Smooth muscle cell (in vitro differentiated cells): ENCODE measurements at regions not wholly inside any gene's neighbourhood (a gene's known extent, or its start where the extent isn't known, plus 50 kb on each side); places are given as distances from the start of the nearest gene placed in this dataset.

Experiments used
- DNase-seq: peaks from one replicate; lab custom pipeline; 2025; ENCODE audit not compliant: unreplicated experiment; lab: John Stamatoyannopoulos, UW
- H2AFZ ChIP-seq: fragments of 200-600 bp; sonication (generic); 2 replicates; pipeline ENCODE4 v1.6.0; 2016; ENCODE audit warnings: antibody characterized with exemption, low read depth, mild to moderate bottlenecking
- H3F3A ChIP-seq: fragments of 200-600 bp; sonication (generic); 2 replicates; pipeline ENCODE4 v1.6.0; 2017; ENCODE audit warnings: antibody characterized with exemption, low read depth
- H3K27ac ChIP-seq: fragments of 200-600 bp; sonication (generic); 2 replicates; pipeline ENCODE4 v1.5.1; 2016; ENCODE audit warnings: low read depth, mild to moderate bottlenecking
- H3K27me3 ChIP-seq: fragments of 200-600 bp; sonication (generic); 2 replicates; pipeline ENCODE4 v1.6.1; 2016; ENCODE audit warnings: low read depth, mild to moderate bottlenecking
- H3K36me3 ChIP-seq: fragments of 200-600 bp; sonication (generic); 2 replicates; pipeline ENCODE4 v1.5.1; 2016; ENCODE audit warnings: low read depth
- H3K4me1 ChIP-seq: fragments of 200-600 bp; sonication (generic); 2 replicates; pipeline ENCODE4 v1.5.1; 2016; ENCODE audit warnings: low read depth
- H3K4me2 ChIP-seq: fragments of 200-600 bp; sonication (generic); 2 replicates; pipeline ENCODE4 v1.6.0; 2016; ENCODE audit warnings: mild to moderate bottlenecking
- H3K4me3 ChIP-seq: fragments of 200-600 bp; sonication (generic); 2 replicates; pipeline ENCODE4 v1.5.1; 2016; ENCODE audit warnings: mild to moderate bottlenecking
- H3K79me2 ChIP-seq: fragments of 200-600 bp; sonication (generic); 2 replicates; pipeline ENCODE4 v1.6.0; 2016; ENCODE audit warnings: low read depth, mild to moderate bottlenecking
- H3K9ac ChIP-seq: fragments of 200-600 bp; sonication (generic); 2 replicates; pipeline ENCODE4 v1.6.0; 2016; ENCODE audit warnings: low read depth
- H3K9me3 ChIP-seq: fragments of 200-600 bp; sonication (generic); replicated peaks from 2 replicates; pipeline ENCODE4 v1.5.1; 2016; ENCODE audit warnings: low read depth
- H4K20me1 ChIP-seq: fragments of 200-600 bp; sonication (generic); 2 replicates; pipeline ENCODE4 v1.6.0; 2016; ENCODE audit warnings: low read depth
- CTCF ChIP-seq: fragments of 200-600 bp; sonication (generic); IDR thresholded peaks from 2 replicates; pipeline ENCODE4 v1.5.1; 2017; ENCODE audit warnings: borderline replicate concordance, mild to moderate bottlenecking, antibody characterized with exemption; ENCODE audit not compliant: insufficient read depth, poor library complexity, severe bottlenecking
- WGBS: methylation state at CpG from one replicate; pipeline ENCODE4 v1.1.7; 2016; ENCODE audit warnings: low lambda C conversion rate; 5-methylcytosine and 5-hydroxymethylcytosine counted together

GRCh38 chr9:86500667-86501435 lies 146.6 kb upstream of the TUT7 start:
- H3K27me3 ChIP-seq: no peaks in the 10 kb centered on the region
- peak overlapping the region; percentile 29 for H3K4me2 ChIP-seq
- no peak for DNase-seq
- H3K4me3 ChIP-seq: no peak overlapping the region
- H3F3A ChIP-seq: no peaks in the 10 kb centered on the region
- no peaks in the 10 kb centered on the region for H3K36me3 ChIP-seq
- no peaks in the 10 kb centered on the region for H4K20me1 ChIP-seq
- H3K9me3 ChIP-seq: no peaks in the 10 kb centered on the region
- WGBS: 57% methylated on average over 9 of the region's 9 CpGs
- H3K79me2 ChIP-seq: no peaks in the 10 kb centered on the region
- no peak overlapping the region for H2AFZ ChIP-seq
- peak overlapping the region; percentile 88 for H3K27ac ChIP-seq
- no peaks in the 10 kb centered on the region for H3K4me1 ChIP-seq
- no peak for TF ChIP-seq CTCF
- peak overlapping the region; percentile 60 for H3K9ac ChIP-seq

- WGBS: 82% methylated on average over 1 of the region's 1 CpG
- Histone ChIP-seq H3K36me3 (no peaks in the 10 kb centered on the region), H3K9me3 (no peaks in the 10 kb centered on the region), H3K4me2 (peak overlapping the region; percentile 29), H3F3A (peaks cover 5% of the 10 kb centered on the region), H3K27ac (peak overlapping the region; percentile 88), H4K20me1 (no peaks in the 10 kb centered on the region), H2AFZ (no peak overlapping the region), H3K9ac (peak overlapping the region; percentile 50), H3K27me3 (no peaks in the 10 kb centered on the region), H3K4me3 (no peak overlapping the region), H3K4me1 (peaks cover 2% of the 10 kb centered on the region), H3K79me2 (no peaks in the 10 kb centered on the region)
- DNase-seq: no peak
- TF ChIP-seq CTCF: no peak
Observed at GRCh38 chr9:86500031-86500430, 145.8 kb upstream of the TUT7 start.

DNA sequence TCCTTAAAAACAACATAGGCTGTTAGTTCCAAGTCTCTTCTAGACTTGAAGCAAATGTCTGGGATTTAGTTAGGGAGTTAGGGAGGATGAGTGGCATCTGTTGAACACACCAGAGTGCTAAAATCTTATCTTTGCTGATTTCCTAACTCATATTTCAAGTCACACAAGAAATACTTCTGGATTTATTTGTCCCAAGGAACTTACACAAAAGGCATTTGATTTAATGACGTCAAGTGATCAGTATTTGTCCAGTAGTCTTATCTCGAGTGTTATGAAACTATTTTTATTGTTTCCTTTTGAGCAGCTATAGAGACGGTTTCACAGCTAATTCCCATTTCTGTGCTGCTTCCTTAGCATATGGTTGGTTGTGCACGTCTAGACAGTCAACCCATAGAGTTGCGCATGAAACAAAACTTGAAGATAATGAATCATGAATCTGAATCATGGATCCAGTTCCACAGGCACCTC lies 140.5 kb upstream of the TUT7 start:
- H4K20me1 ChIP-seq: no peaks in the 10 kb centered on the region
- H3K9ac ChIP-seq: peak overlapping the region; percentile 17
- H3K4me2 ChIP-seq: peak overlapping the region; percentile 3
- peaks cover 10% of the 10 kb centered on the region for H3F3A ChIP-seq
- no peaks in the 10 kb centered on the region for H3K36me3 ChIP-seq
- no peak for TF ChIP-seq CTCF
- H3K27ac ChIP-seq: peak overlapping the region; percentile 88
- no peaks in the 10 kb centered on the region for H3K9me3 ChIP-seq
- 6% methylated on average over 5 of the region's 5 CpGs for WGBS
- DNase-seq: no peak
- peaks cover 6% of the 10 kb centered on the region for H3K4me1 ChIP-seq
- no peaks in the 10 kb centered on the region for H3K79me2 ChIP-seq
- H3K27me3 ChIP-seq: no peaks in the 10 kb centered on the region
- H3K4me3 ChIP-seq: no peak overlapping the region
- H2AFZ ChIP-seq: no peak overlapping the region
